IMR-90 (cell line): ENCODE measurements at regions not wholly inside any gene's neighbourhood (a gene's known extent, or its start where the extent isn't known, plus 50 kb on each side); places are given as distances from the start of the nearest gene placed in this dataset.

ENCODE experiments used
- ATAC-seq: fragments of 200-7000 bp; cut with Tn5 transposase; 2 replicates; pipeline ENCODE4 v1.9.1; 2020; ENCODE audit warnings: low read depth, mild to moderate bottlenecking, moderate library complexity
- BruUV-seq: library from RNA; stranded (reverse); fragments of 400-500 nt; replicated peaks from 2 replicates; lab custom pipeline; 2021; lab: Mats Ljungman, UMichigan
- CTCF ChIA-PET: fragments of 300-600 bp; formaldehyde crosslinking; extraction: SDS; loops from one replicate; lab custom pipeline; 2021; ENCODE audit warnings: antibody characterized with exemption; lab: Yijun Ruan, JAX
- POLR2A ChIA-PET: fragments of 300-600 bp; sonication (Branson Sonifier 250); formaldehyde crosslinking; loops from one replicate; lab custom pipeline; 2022; ENCODE audit warnings: antibody characterized with exemption; ENCODE audit not compliant: unreplicated experiment; lab: Charles Lee
- DNase-seq: peaks from one replicate; pipeline ENCODE4 v3.0.0; 2013
- H2AFZ ChIP-seq: replicated peaks from 2 replicates; pipeline ENCODE3; 2013; ENCODE audit warnings: low read length, mild to moderate bottlenecking; ENCODE audit not compliant: poor library complexity
- H2AK5ac ChIP-seq: 2 replicates; pipeline ENCODE4 v1.6.1; 2013; ENCODE audit warnings: low read depth, low read length, inconsistent platforms
- H2AK9ac ChIP-seq: replicated peaks from 2 replicates; pipeline ENCODE3; 2013; ENCODE audit warnings: mild to moderate bottlenecking, low read depth, low read length, moderate library complexity; ENCODE audit not compliant: poor library complexity
- H2BK120ac ChIP-seq: 2 replicates; pipeline ENCODE4 v1.6.1; 2013; ENCODE audit warnings: low read depth, low read length, inconsistent platforms
- H2BK15ac ChIP-seq: 3 replicates; pipeline ENCODE4 v1.6.1; 2013; ENCODE audit warnings: low read depth, low read length, inconsistent platforms
- H2BK20ac ChIP-seq: 2 replicates; pipeline ENCODE4 v1.6.1; 2013; ENCODE audit warnings: low read depth, mild to moderate bottlenecking, inconsistent platforms, low read length, moderate library complexity
- H2BK5ac ChIP-seq: 2 replicates; pipeline ENCODE4 v1.6.1; 2013; ENCODE audit warnings: mild to moderate bottlenecking, low read depth, low read length, inconsistent platforms; ENCODE audit not compliant: poor library complexity, severe bottlenecking
- H3K14ac ChIP-seq: replicated peaks from 2 replicates; pipeline ENCODE4 v1.6.1; 2013; ENCODE audit warnings: low read depth, low read length, inconsistent platforms
- H3K18ac ChIP-seq: 2 replicates; pipeline ENCODE4 v1.6.1; 2013; ENCODE audit warnings: low read depth, low read length, control low read depth
- H3K23ac ChIP-seq: 2 replicates; pipeline ENCODE4 v1.6.1; 2013; ENCODE audit warnings: low read depth, low read length, inconsistent platforms
- H3K27ac ChIP-seq: 2 replicates; pipeline ENCODE4 v1.5.1; 2013; ENCODE audit warnings: mild to moderate bottlenecking, control low read depth, low read length; ENCODE audit not compliant: insufficient read depth
- H3K27me3 ChIP-seq: 2 replicates; pipeline ENCODE4 v1.6.1; 2013; ENCODE audit warnings: low read length; ENCODE audit not compliant: control insufficient read depth, insufficient read depth
- H3K36me3 ChIP-seq: 2 replicates; pipeline ENCODE4 v1.6.1; 2013; ENCODE audit warnings: low read length, mixed read lengths; ENCODE audit not compliant: control insufficient read depth, insufficient read depth
- H3K4ac ChIP-seq: 2 replicates; pipeline ENCODE4 v1.6.1; 2013; ENCODE audit warnings: low read depth, low read length, inconsistent platforms
- H3K4me1 ChIP-seq: 2 replicates; pipeline ENCODE4 v1.6.1; 2013; ENCODE audit warnings: low read length, mixed read lengths; ENCODE audit not compliant: control insufficient read depth, insufficient read depth
- H3K4me2 ChIP-seq: 2 replicates; pipeline ENCODE4 v1.6.1; 2013; ENCODE audit warnings: low read depth, mild to moderate bottlenecking, control low read depth, low read length, moderate library complexity
- H3K4me3 ChIP-seq: 2 replicates; pipeline ENCODE4 v1.5.1; 2013; ENCODE audit warnings: low read depth, mild to moderate bottlenecking, control low read depth, low read length, moderate library complexity; ENCODE audit not compliant: insufficient read depth
- H3K56ac ChIP-seq: 2 replicates; pipeline ENCODE4 v1.6.1; 2013; ENCODE audit warnings: low read length, inconsistent platforms; ENCODE audit not compliant: insufficient read depth; ENCODE audit errors: extremely low read depth
- H3K79me1 ChIP-seq, 2 experiments: 2 replicates each; pipeline ENCODE4 v1.6.1; 2013; ENCODE audit warnings: low read length in 2 of 2, inconsistent platforms in 1 of 2, low read depth in 1 of 2
- H3K9ac ChIP-seq: 2 replicates; pipeline ENCODE4 v1.6.1; 2013; ENCODE audit warnings: low read depth, low read length, control low read depth
- H3K9me1 ChIP-seq: 2 replicates; pipeline ENCODE4 v1.6.1; 2013; ENCODE audit warnings: low read length, inconsistent platforms; ENCODE audit not compliant: insufficient read depth
- H3K9me3 ChIP-seq: 2 replicates; pipeline ENCODE4 v1.6.1; 2013; ENCODE audit warnings: low read length; ENCODE audit not compliant: control insufficient read depth, insufficient read depth
- H4K20me1 ChIP-seq: 2 replicates; pipeline ENCODE4 v1.6.1; 2013; ENCODE audit warnings: low read length, inconsistent platforms; ENCODE audit not compliant: insufficient read depth
- H4K5ac ChIP-seq: 2 replicates; pipeline ENCODE4 v1.6.1; 2013; ENCODE audit warnings: mild to moderate bottlenecking, low read depth, low read length, control low read depth
- H4K8ac ChIP-seq, 2 experiments: 2 replicates each; pipeline ENCODE4 v1.6.1; 2013; ENCODE audit warnings: low read depth in 2 of 2, low read length in 2 of 2, control low read depth in 1 of 2, inconsistent platforms in 1 of 2
- H4K91ac ChIP-seq: 2 replicates; pipeline ENCODE4 v1.6.1; 2013; ENCODE audit warnings: low read depth, low read length, inconsistent platforms; ENCODE audit not compliant: insufficient read depth
- BHLHE40 ChIP-seq: fragments of 150-350 bp; IDR thresholded peaks from 2 replicates; pipeline ENCODE4 v1.6.1; 2016; ENCODE audit warnings: mild to moderate bottlenecking, low read depth, low read length
- CEBPB ChIP-seq: IDR thresholded peaks from 2 replicates; pipeline ENCODE4 v1.6.1; 2012; ENCODE audit warnings: low read depth, low read length, improper control_type of control experiment
- CHD1 ChIP-seq: IDR thresholded peaks from 2 replicates; pipeline ENCODE4 v1.6.1; 2012; ENCODE audit warnings: low read depth, low read length, improper control_type of control experiment
- CTCF ChIP-seq: conservative IDR thresholded peaks from 2 replicates; pipeline ENCODE4 v1.5.1; 2012; ENCODE audit warnings: mild to moderate bottlenecking, low read depth, low read length, improper control_type of control experiment
- ELK1 ChIP-seq: fragments of 150-350 bp; IDR thresholded peaks from 2 replicates; pipeline ENCODE4 v1.6.1; 2016; ENCODE audit warnings: low read depth, mild to moderate bottlenecking, low read length, moderate library complexity, borderline replicate concordance
- FOS ChIP-seq: fragments of 150-350 bp; IDR thresholded peaks from 2 replicates; pipeline ENCODE4 v1.6.1; 2016; ENCODE audit warnings: low read depth, low read length
- MAFK ChIP-seq: IDR thresholded peaks from 2 replicates; pipeline ENCODE4 v1.6.1; 2012; ENCODE audit warnings: low read depth, low read length, improper control_type of control experiment
- MXI1 ChIP-seq: IDR thresholded peaks from 2 replicates; pipeline ENCODE4 v1.6.1; 2012; ENCODE audit warnings: low read depth, mild to moderate bottlenecking, low read length, moderate library complexity, borderline replicate concordance
- NFE2L2 ChIP-seq: fragments of 150-350 bp; IDR thresholded peaks from 2 replicates; pipeline ENCODE4 v1.6.1; 2016; ENCODE audit warnings: low read depth, mild to moderate bottlenecking, low read length
- POLR2A ChIP-seq: IDR thresholded peaks from 2 replicates; pipeline ENCODE4 v1.6.1; 2012; ENCODE audit warnings: mild to moderate bottlenecking, low read depth, low read length
- RAD21 ChIP-seq: IDR thresholded peaks from 2 replicates; pipeline ENCODE4 v1.6.1; 2012; ENCODE audit warnings: low read length, improper control_type of control experiment
- RFX5 ChIP-seq: IDR thresholded peaks from 2 replicates; pipeline ENCODE4 v1.8.0; 2012; ENCODE audit warnings: low read depth, mild to moderate bottlenecking, low read length, moderate library complexity
- SMC3 ChIP-seq: fragments of 150-350 bp; IDR thresholded peaks from 2 replicates; pipeline ENCODE4 v1.6.1; 2016; ENCODE audit warnings: low read depth, mild to moderate bottlenecking, antibody characterized with exemption, low read length, moderate library complexity
- WGBS, 2 experiments: methylation state at CpG; one replicate each; pipeline versions ENCODE4 v1.1.5 to v1.1.7; 2013; ENCODE audit warnings: missing lambda C conversion rate in 2 of 2; ENCODE audit not compliant: insufficient read length in 1 of 2; ENCODE audit errors: extremely low coverage in 2 of 2; 5-methylcytosine and 5-hydroxymethylcytosine counted together
- dilution Hi-C: fragments of 300-500 bp; cut with HindIII; formaldehyde crosslinking; loops from one replicate; pipeline ENCODE4 v1.14.3; 2018; ENCODE audit warnings: low sequenced_read_pairs; ENCODE audit not compliant: unreplicated experiment
- in situ Hi-C: fragments of 300-500 bp; cut with MboI; formaldehyde crosslinking; loops from 3 replicates; pipeline ENCODE4 v1.14.3; 2019; ENCODE audit warnings: low sequenced_read_pairs, inconsistent platforms, mixed read lengths
- intact Hi-C: fragments of 100-400 bp; cut with micrococcal nuclease; formaldehyde crosslinking; loops from 2 replicates; pipeline ENCODE4 v1.10.0; 2022
- TF ChIP-seq, protein P1 (sequence below): fragments of 150-350 bp; IDR thresholded peaks from 2 replicates; pipeline ENCODE4 v1.6.1; 2017; ENCODE audit warnings: mild to moderate bottlenecking, antibody characterized with exemption, low read length, low read depth

DNA sequence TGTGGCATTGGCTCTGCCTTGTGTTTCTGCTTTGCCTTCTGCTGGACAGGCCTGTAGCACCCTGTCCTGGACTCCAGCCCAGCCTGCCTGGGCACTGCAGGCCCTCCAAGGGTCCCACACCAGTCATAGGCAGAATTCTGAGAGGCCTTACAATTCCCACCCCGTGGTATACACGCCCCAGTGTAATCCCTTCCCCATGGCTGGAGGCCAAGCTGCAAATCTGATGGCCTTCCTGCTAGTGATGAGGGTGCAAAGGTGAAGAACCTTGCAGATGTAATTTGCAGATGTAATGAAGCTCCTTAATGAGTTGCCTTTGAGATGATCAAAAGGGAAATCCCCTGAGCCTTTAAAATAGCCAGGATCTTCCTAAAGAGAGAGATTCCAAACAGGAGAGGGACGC is 325.1 kb upstream of the ZNF32 start:
- H2BK5ac ChIP-seq = no peak overlapping the region
- H3K4me2 ChIP-seq = no peak overlapping the region
- no peak overlapping the region for H3K4ac ChIP-seq
- no peak overlapping the region for H4K8ac ChIP-seq
- ChIA-PET CTCF (no interaction called here), POLR2A (no interaction called here)
- intact Hi-C loops = no loop called here
- WGBS, 2 experiments = no CpG with 5 or more reads among the region's 3 CpGs
- no peak overlapping the region for H2AK9ac ChIP-seq
- ATAC-seq (no peak), DNase-seq (no peak)
- no peaks in the 10 kb centered on the region for H3K79me1 ChIP-seq
- BruUV-seq = no TSS peak
- no peaks in the 10 kb centered on the region for H4K20me1 ChIP-seq
- H2AK5ac ChIP-seq = no peak overlapping the region
- H4K91ac ChIP-seq = no peak overlapping the region
- dilution Hi-C loops = no loop called here
- H3K4me1 ChIP-seq = no peaks in the 10 kb centered on the region
- H3K23ac ChIP-seq = no peak overlapping the region
- in situ Hi-C loops = no loop called here
- H3K36me3 ChIP-seq = no peaks in the 10 kb centered on the region
- no peaks in the 10 kb centered on the region for H3K9me1 ChIP-seq
- H2AFZ ChIP-seq = no peak overlapping the region
- TF ChIP-seq RFX5 (no peak), ELK1 (no peak), BHLHE40 (no peak), CHD1 (no peak), CEBPB (no peak), CTCF (no peak), MAFK (no peak), FOS (no peak), NFE2L2 (no peak), MXI1 (no peak), RAD21 (no peak), SMC3 (no peak), POLR2A (no peak)
- TF ChIP-seq, protein P1, sequence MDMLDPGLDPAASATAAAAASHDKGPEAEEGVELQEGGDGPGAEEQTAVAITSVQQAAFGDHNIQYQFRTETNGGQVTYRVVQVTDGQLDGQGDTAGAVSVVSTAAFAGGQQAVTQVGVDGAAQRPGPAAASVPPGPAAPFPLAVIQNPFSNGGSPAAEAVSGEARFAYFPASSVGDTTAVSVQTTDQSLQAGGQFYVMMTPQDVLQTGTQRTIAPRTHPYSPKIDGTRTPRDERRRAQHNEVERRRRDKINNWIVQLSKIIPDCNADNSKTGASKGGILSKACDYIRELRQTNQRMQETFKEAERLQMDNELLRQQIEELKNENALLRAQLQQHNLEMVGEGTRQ = no peak
- H3K27me3 ChIP-seq = peaks cover 12% of the 10 kb centered on the region; the same call in 1 of the 2 replicates
- no peak overlapping the region for H3K4me3 ChIP-seq
- no peaks in the 10 kb centered on the region for H3K9me3 ChIP-seq
- no peak overlapping the region for H3K9ac ChIP-seq
- no peak overlapping the region for H4K5ac ChIP-seq
- no peak overlapping the region for H3K14ac ChIP-seq
- no peak overlapping the region for H2BK15ac ChIP-seq
- H3K18ac ChIP-seq = no peak overlapping the region
- H3K27ac ChIP-seq = no peak overlapping the region
- H3K56ac ChIP-seq = no peak overlapping the region
- no peak overlapping the region for H2BK20ac ChIP-seq
- H2BK120ac ChIP-seq = no peak overlapping the region
